Fibroblast of lung (primary cell): ENCODE measurements at regions not wholly inside any gene's neighbourhood (a gene's known extent, or its start where the extent isn't known, plus 50 kb on each side); places are given as distances from the start of the nearest gene placed in this dataset.

ENCODE experiments used
- DNase-seq, 2 donors: peaks; one replicate each; pipeline versions ENCODE4 v3.0.0 to v3.0.0-alpha.2; 2010; ENCODE audit warnings: low read depth in 2 of 2
- H2AFZ ChIP-seq: 2 replicates; pipeline ENCODE4 v1.5.1; 2012; ENCODE audit warnings: low read length, control low read depth, inconsistent platforms
- H3K27ac ChIP-seq: 2 replicates; pipeline ENCODE4 v1.5.1; 2011; ENCODE audit warnings: low read length, control low read depth; ENCODE audit not compliant: insufficient read depth
- H3K27me3 ChIP-seq: 2 replicates; pipeline ENCODE4 v1.5.1; 2011; ENCODE audit warnings: mild to moderate bottlenecking, low read length; ENCODE audit not compliant: control insufficient read depth, insufficient read depth
- H3K36me3 ChIP-seq: 2 replicates; pipeline ENCODE4 v1.5.1; 2011; ENCODE audit warnings: low read length; ENCODE audit not compliant: control insufficient read depth, insufficient read depth
- H3K4me1 ChIP-seq: 2 replicates; pipeline ENCODE4 v1.5.1; 2011; ENCODE audit warnings: low read length; ENCODE audit not compliant: control insufficient read depth, insufficient read depth; ENCODE audit errors: extremely low read depth
- H3K4me2 ChIP-seq: 2 replicates; pipeline ENCODE4 v1.5.1; 2011; ENCODE audit warnings: low read length, control low read depth; ENCODE audit not compliant: insufficient read depth; ENCODE audit errors: extremely low read depth
- H3K4me3 ChIP-seq, 4 experiments: fragments of 200-600 bp in 1 of 4; sonication (generic) in 1 of 4; replicated peaks in 1 of 4; 2 replicates each; pipeline ENCODE4 v1.5.1; 2011 to 2016; ENCODE audit warnings: low read length in 4 of 4, low read depth in 3 of 4, mild to moderate bottlenecking in 3 of 4, control low read depth in 2 of 4, inconsistent platforms in 1 of 4, mixed read lengths in 1 of 4; ENCODE audit not compliant: insufficient read depth in 1 of 4; ENCODE audit errors: control extremely low read depth in 1 of 4
- H3K79me2 ChIP-seq: 2 replicates; pipeline ENCODE4 v1.5.1; 2012; ENCODE audit warnings: mild to moderate bottlenecking, low read length, inconsistent platforms; ENCODE audit not compliant: control insufficient read depth, insufficient read depth
- H3K9ac ChIP-seq: 2 replicates; pipeline ENCODE4 v1.5.1; 2011; ENCODE audit warnings: mild to moderate bottlenecking, low read length, control low read depth; ENCODE audit not compliant: insufficient read depth
- H3K9me3 ChIP-seq: 2 replicates; pipeline ENCODE4 v1.5.1; 2012; ENCODE audit warnings: low read depth, low read length; ENCODE audit not compliant: control insufficient read depth, insufficient read depth
- H4K20me1 ChIP-seq: 2 replicates; pipeline ENCODE4 v1.5.1; 2011; ENCODE audit warnings: low read length; ENCODE audit not compliant: control insufficient read depth, insufficient read depth; ENCODE audit errors: extremely low read depth
- CTCF ChIP-seq, 2 donors: IDR thresholded peaks in 1 of 2; conservative IDR thresholded peaks in 1 of 2; 1 replicate in 1 of 2; 2 replicates in 1 of 2; pipeline ENCODE4 v1.5.1; 2011 to 2012; ENCODE audit warnings: low read length in 2 of 2, control low read depth in 1 of 2, inconsistent platforms in 1 of 2, low read depth in 1 of 2, mild to moderate bottlenecking in 1 of 2
- EZH2 ChIP-seq: IDR thresholded peaks from 2 replicates; pipeline ENCODE4 v1.5.1; 2012; ENCODE audit warnings: low read length, control low read depth, mild to moderate bottlenecking; ENCODE audit errors: missing control alignments

- Histone ChIP-seq H3K9me3 (no peaks in the 10 kb centered on the region), H3K27ac (no peak overlapping the region), H3K4me3 (no peak overlapping the region), H3K4me2 (no peak overlapping the region), H2AFZ (no peak overlapping the region), H4K20me1 (no peaks in the 10 kb centered on the region), H3K4me1 (no peaks in the 10 kb centered on the region), H3K27me3 (no peaks in the 10 kb centered on the region), H3K36me3 (no peaks in the 10 kb centered on the region), H3K9ac (no peak overlapping the region), H3K79me2 (no peaks in the 10 kb centered on the region)
- no peak for DNase-seq
- TF ChIP-seq CTCF (conservative IDR thresholded peaks at IDR 0.05 in 1 of 2, IDR thresholded peaks at IDR 0.05 in 1 of 2; ENCODE audit: low read depth in 1 of 2, low read length in 2 of 2) = no peak
- TF ChIP-seq EZH2 = no peak
Measured at GRCh38 chr4:111011458-111011857, 388.6 kb upstream of the PITX2 start.

GRCh38 chr4:111013846-111014245, 391.0 kb upstream of the PITX2 start:
- no peaks in the 10 kb centered on the region for H3K36me3 ChIP-seq
- H3K79me2 ChIP-seq = no peaks in the 10 kb centered on the region
- H3K27me3 ChIP-seq = no peaks in the 10 kb centered on the region
- no peak overlapping the region for H3K4me2 ChIP-seq
- H3K4me3 ChIP-seq = no peak overlapping the region
- DNase-seq = no peak
- no peak overlapping the region for H3K9ac ChIP-seq
- no peak overlapping the region for H2AFZ ChIP-seq
- no peaks in the 10 kb centered on the region for H4K20me1 ChIP-seq
- no peak overlapping the region for H3K27ac ChIP-seq
- H3K4me1 ChIP-seq = no peaks in the 10 kb centered on the region
- TF ChIP-seq EZH2 (no peak), CTCF (conservative IDR thresholded peaks at IDR 0.05 in 1 of 2, IDR thresholded peaks at IDR 0.05 in 1 of 2; ENCODE audit: low read depth in 1 of 2, low read length in 2 of 2) (no peak)
- H3K9me3 ChIP-seq = no peaks in the 10 kb centered on the region

- TF ChIP-seq EZH2 (no peak), CTCF (conservative IDR thresholded peaks at IDR 0.05 in 1 of 2, IDR thresholded peaks at IDR 0.05 in 1 of 2; ENCODE audit: low read depth in 1 of 2, low read length in 2 of 2) (no peak)
- H3K27ac ChIP-seq = no peak overlapping the region
- no peak overlapping the region for H2AFZ ChIP-seq
Measured at GRCh38 chr4:111014537-111014936, 391.7 kb upstream of the PITX2 start.

More at GRCh38 chr4:111014537-111014936, 391.7 kb upstream of the PITX2 start:
- Histone ChIP-seq H3K27me3 (no peaks in the 10 kb centered on the region), H3K9ac (no peak overlapping the region), H4K20me1 (no peaks in the 10 kb centered on the region), H3K9me3 (no peaks in the 10 kb centered on the region), H3K36me3 (no peaks in the 10 kb centered on the region), H3K4me3 (no peak overlapping the region), H3K79me2 (no peaks in the 10 kb centered on the region), H3K4me2 (no peak overlapping the region), H3K4me1 (no peaks in the 10 kb centered on the region)
- DNase-seq = no peak
